Heart left ventricle (tissue), 16 donors: ENCODE measurements at regions not wholly inside any gene's neighbourhood (a gene's known extent, or its start where the extent isn't known, plus 50 kb on each side); places are given as distances from the start of the nearest gene placed in this dataset.

ENCODE experiments used
- ATAC-seq, 4 donors: fragments of 200-7000 bp; cut with Tn5 transposase; one replicate each; pipeline ENCODE4 v1.9.1; 2020 to 2022; ENCODE audit warnings: moderate library complexity in 4 of 4, mild to moderate bottlenecking in 3 of 4, moderate number of reproducible peaks in 1 of 4
- DNase-seq, 5 donors: peaks; one replicate each; pipeline ENCODE4 v3.0.0-alpha.2; 2020
- H3K27ac ChIP-seq, 12 donors: fragments of 200-600 bp; sonication (generic) in 4 of 12; one replicate each; pipeline versions ENCODE4 v1.5.0 to v1.8.0; 2016 to 2022; ENCODE audit warnings: mild to moderate bottlenecking in 2 of 12
- H3K27me3 ChIP-seq, 9 donors: fragments of 200-600 bp; sonication (generic) in 2 of 9; one replicate each; pipeline versions ENCODE4 v1.5.1 to v1.8.0; 2016 to 2022; ENCODE audit warnings: mild to moderate bottlenecking in 3 of 9
- H3K36me3 ChIP-seq, 9 donors: fragments of 200-600 bp; sonication (generic) in 2 of 9; one replicate each; pipeline versions ENCODE4 v1.5.0 to v1.8.0; 2018 to 2022; ENCODE audit warnings: mild to moderate bottlenecking in 2 of 9
- H3K4me1 ChIP-seq, 12 donors: fragments of 200-600 bp; sonication (generic) in 4 of 12; one replicate each; pipeline versions ENCODE4 v1.5.0 to v1.8.0; 2016 to 2022; ENCODE audit warnings: mild to moderate bottlenecking in 3 of 12
- H3K4me3 ChIP-seq, 12 donors: fragments of 200-600 bp; sonication (generic) in 4 of 12; one replicate each; pipeline versions ENCODE4 v1.5.0 to v1.8.0; 2017 to 2022; ENCODE audit warnings: mild to moderate bottlenecking in 9 of 12, moderate library complexity in 4 of 12
- H3K9me3 ChIP-seq, 12 donors: fragments of 200-600 bp; sonication (generic) in 4 of 12; one replicate each; pipeline versions ENCODE4 v1.5.0 to v1.8.0; 2016 to 2022; ENCODE audit warnings: mild to moderate bottlenecking in 1 of 12
- CTCF ChIP-seq, 12 donors: fragments of 200-600 bp; sonication (generic) in 4 of 12; IDR thresholded peaks; one replicate each; pipeline versions ENCODE4 v1.5.0 to v1.8.0; 2018 to 2022; ENCODE audit warnings: antibody characterized with exemption in 12 of 12, mild to moderate bottlenecking in 5 of 12
- POLR2A ChIP-seq, 2 donors: fragments of 450-650 bp; IDR thresholded peaks; one replicate each; pipeline ENCODE4 v1.6.1; 2017; ENCODE audit warnings: antibody characterized with exemption in 2 of 2, mild to moderate bottlenecking in 2 of 2, moderate library complexity in 2 of 2
- WGBS, 4 donors: extraction: QIAGEN DNeasy Blood & Tissue Kit in 2 of 4; methylation state at CpG; one replicate each; pipeline versions ENCODE4 v1.1.5 to v1.1.7; 2013 to 2018; 5-methylcytosine and 5-hydroxymethylcytosine counted together
- intact Hi-C, 10 donors: fragments of 100-400 bp; cut with DNase I; formaldehyde crosslinking; loops; one replicate each; pipeline versions ENCODE4 v1.11.1 to v1.14.2; 2022
- donor health status: ischemic (EF 13 %, LVEDD 7.1; RV severe dilation, severe dysfunction).
- donor health status: healthy with polysubstance abuse.
- donor health status: DM: no; HTN: yes; CAD: no.
- donor health status: DM: no; HTN: no; CAD: no.
- donor health status: ischemic (EF 25% LVEDD 6.9; RV normal size, moderate dysfunction).
- donor health status: ischemic (EF 25% LVEDD 5.7; RV mildly dilated, moderate dysfunction).
- donor health status: healthy.
- donor health status: DM: yes; HTN: yes; CAD: no.
- donor health status: ischemic (EF 35%, LVEDD 5.7; RV mildly dilated, moderate dysfunction).
- donor health status: nonischemic (EF 11% LVEDD 7.7; RV severe dilation, severe dysfunction).
- donor health status: DM: yes; HTN: yes; CAD: no.
- donor health status: PGD.
- donor health status: ischemic (EF 29% LVEDD 5.4; RV normal size, mild dysfunction).
- donor health status: nonischemic (EF 23%, LVEDD 6.1; RV moderate dilation, normal function).

- H3K36me3 ChIP-seq, result no peaks in the 10 kb centered on the region
- DNase-seq (no peak), ATAC-seq (no peak)
- WGBS, 4 donors, result 65 to 71% (median 68%) methylated on average over 5 of the region's 5 CpGs
- no peak overlapping the region for H3K27ac ChIP-seq
- H3K4me1 ChIP-seq, result peaks cover 0 to 2% (median 0%) of the 10 kb centered on the region in 12 donors
- H3K9me3 ChIP-seq, result no peaks in the 10 kb centered on the region
- no peaks in the 10 kb centered on the region for H3K27me3 ChIP-seq
- no peak overlapping the region for H3K4me3 ChIP-seq
- intact Hi-C loops, result loop anchor here in 2 of 10 donors (5.0 to 10.0 kb wide), 2 partner anchors 70 to 617 kb away; no protein-coding TSS in a partner anchor
- TF ChIP-seq POLR2A (IDR thresholded peaks at IDR 0.05), result no peak
- TF ChIP-seq CTCF (IDR thresholded peaks at IDR 0.05), result no peak
Measured at GRCh38 chr2:17057109-17058017, 391.7 kb upstream of the CYRIA start.

GRCh38 chr2:17056236-17056635, 390.6 kb upstream of the CYRIA start:
- H3K36me3 ChIP-seq, result no peaks in the 10 kb centered on the region
- WGBS, 4 donors, result 83 to 89% (median 86%) methylated on average over 4 of the region's 4 CpGs
- H3K27me3 ChIP-seq, result no peaks in the 10 kb centered on the region
- no peak for ATAC-seq
- no peak for TF ChIP-seq POLR2A (IDR thresholded peaks at IDR 0.05)
- no peak for TF ChIP-seq CTCF (IDR thresholded peaks at IDR 0.05)
- H3K27ac ChIP-seq, result no peak overlapping the region
- H3K4me3 ChIP-seq, result no peak overlapping the region
- DNase-seq, result no peak
- intact Hi-C loops, result loop anchor here in 2 of 10 donors (5.0 to 10.0 kb wide), 2 partner anchors 71 to 619 kb away; no protein-coding TSS in a partner anchor
- H3K4me1 ChIP-seq, result peaks cover 0 to 2% (median 0%) of the 10 kb centered on the region in 12 donors
- no peaks in the 10 kb centered on the region for H3K9me3 ChIP-seq

- TF ChIP-seq POLR2A (IDR thresholded peaks at IDR 0.05) (no peak), CTCF (IDR thresholded peaks at IDR 0.05) (no peak)
- H3K27me3 ChIP-seq, result no peaks in the 10 kb centered on the region
- no peak overlapping the region for H3K4me3 ChIP-seq
- DNase-seq, result no peak
- H3K27ac ChIP-seq, result no peak overlapping the region
- ATAC-seq, result no peak
- H3K36me3 ChIP-seq, result no peaks in the 10 kb centered on the region
- H3K9me3 ChIP-seq, result no peaks in the 10 kb centered on the region
- WGBS, 4 donors, result 93 to 97% (median 96%) methylated on average over 5 of the region's 5 CpGs
- intact Hi-C loops, result loop anchor here in 1 of 10 donors (10.0 kb wide), 1 partner anchor 623 kb away; no protein-coding TSS in a partner anchor
- no peaks in the 10 kb centered on the region for H3K4me1 ChIP-seq
Measured at GRCh38 chr2:17052001-17052400, 386.4 kb upstream of the CYRIA start.

GRCh38 chr2:17051538-17051937, 385.9 kb upstream of the CYRIA start:
- Histone ChIP-seq H3K9me3 (no peaks in the 10 kb centered on the region), H3K4me3 (no peak overlapping the region), H3K36me3 (no peaks in the 10 kb centered on the region), H3K4me1 (no peaks in the 10 kb centered on the region), H3K27ac (no peak overlapping the region), H3K27me3 (no peaks in the 10 kb centered on the region)
- no peak for DNase-seq
- no peak for TF ChIP-seq CTCF (IDR thresholded peaks at IDR 0.05)
- TF ChIP-seq POLR2A (IDR thresholded peaks at IDR 0.05), result no peak
- no peak for ATAC-seq
- intact Hi-C loops, result loop anchor here in 1 of 10 donors (10.0 kb wide), 1 partner anchor 623 kb away; no protein-coding TSS in a partner anchor
